GM19455 (cell line): ENCODE measurements at regions not wholly inside any gene's neighbourhood (a gene's known extent, or its start where the extent isn't known, plus 50 kb on each side); places are given as distances from the start of the nearest gene placed in this dataset.
"Not testable (repeated sequence)": the region's sequence is repeated elsewhere in the genome, so short reads cannot be mapped to it uniquely, and the experiment has no call there.

Experiments used
- ATAC-seq: cut with Tn5 transposase; IDR thresholded peaks from one replicate; pipeline ENCODE4 v1.9.1; 2021; ENCODE audit not compliant: unreplicated experiment

DNA sequence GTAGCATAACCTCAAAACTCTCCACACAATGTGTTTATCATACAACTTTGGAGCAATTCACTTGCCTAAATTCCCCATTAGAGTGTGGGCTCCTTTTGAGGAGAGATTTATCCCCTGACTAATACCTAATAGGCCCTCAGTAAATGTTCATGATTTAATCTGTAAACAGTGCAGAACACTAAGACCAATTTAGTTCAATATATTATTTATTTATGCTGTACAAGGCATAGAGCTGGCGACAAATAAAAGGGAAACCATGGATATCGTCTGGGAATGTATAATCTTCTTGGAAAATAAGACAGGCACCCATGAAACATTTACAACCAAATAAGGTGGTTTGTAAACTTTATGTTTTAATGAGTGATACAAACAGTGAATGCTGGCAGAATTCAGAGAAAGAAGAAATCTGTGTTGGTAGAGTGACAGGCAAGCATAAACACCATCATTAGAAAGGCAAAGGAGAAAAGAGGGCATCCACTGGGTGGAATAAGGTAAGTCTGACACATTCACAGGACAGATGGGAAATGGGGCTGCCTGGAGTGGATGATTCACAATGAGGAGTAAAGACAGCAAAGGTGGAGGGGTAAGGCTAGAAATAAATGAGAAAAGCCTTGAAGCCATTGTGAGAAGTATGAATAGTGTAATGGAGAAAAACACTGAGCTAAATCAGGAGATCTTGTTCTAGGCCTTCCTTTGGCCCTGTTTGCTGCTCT, 106.1 kb upstream of the MIR17HG start:
- ATAC-seq: no peak

DNA sequence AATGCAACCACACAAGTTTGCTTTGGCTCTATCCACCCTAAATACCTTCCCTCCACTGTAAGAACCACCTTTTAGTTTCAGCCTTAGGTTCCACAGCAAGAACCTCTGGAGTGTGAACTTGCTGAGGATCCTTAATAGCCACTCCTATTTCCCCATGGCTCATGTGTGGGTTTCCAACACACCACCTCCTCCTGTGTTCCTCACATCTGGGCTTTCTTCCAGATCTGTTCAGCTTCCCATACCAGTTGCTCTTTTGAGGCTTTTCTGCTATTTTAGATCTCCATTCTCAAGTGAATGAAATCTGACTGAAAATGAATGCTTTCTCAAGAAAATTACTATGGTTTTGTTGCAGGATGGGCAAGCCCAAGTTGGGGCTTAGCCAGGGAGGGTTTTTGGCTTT, 104.8 kb upstream of the MIR17HG start:
- ATAC-seq: no peak

DNA sequence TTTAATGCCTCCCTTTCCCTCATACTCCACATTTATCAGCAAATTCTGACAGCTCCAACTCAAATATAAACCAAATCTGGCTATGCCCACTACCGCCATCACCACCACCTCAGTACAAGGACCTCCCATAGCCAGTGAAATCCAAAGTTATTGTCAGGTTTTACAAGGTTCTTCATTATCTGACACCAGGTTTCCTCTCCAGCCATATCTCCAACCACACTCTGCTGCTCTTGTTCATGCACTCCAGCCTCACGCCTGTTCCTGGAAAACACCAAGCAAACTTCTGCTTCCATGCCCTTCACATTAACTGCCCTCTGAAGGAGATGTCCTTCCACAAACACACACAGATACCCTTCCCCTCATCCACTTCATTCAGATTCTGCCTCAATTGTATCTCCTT, 102.2 kb upstream of the MIR17HG start:
- no peak for ATAC-seq

DNA sequence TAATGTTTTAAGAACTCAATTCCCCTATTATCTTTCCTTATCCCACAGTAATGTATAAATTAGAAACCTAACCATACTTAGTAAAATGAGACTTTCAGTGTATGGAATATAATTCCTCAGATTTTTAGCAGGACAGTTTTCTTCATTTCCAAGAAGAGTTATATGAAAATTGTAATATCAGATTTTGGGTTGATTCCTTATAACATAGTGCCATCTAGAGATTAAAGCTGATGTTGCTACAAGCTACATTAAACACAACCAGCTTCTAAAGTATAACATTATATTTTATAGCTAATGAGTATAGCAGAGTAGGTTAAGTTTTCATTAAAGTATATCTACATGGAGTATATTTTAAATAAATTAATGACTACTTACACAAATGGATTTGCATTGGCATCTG, 99.7 kb upstream of the MIR17HG start:
- no peak for ATAC-seq

DNA sequence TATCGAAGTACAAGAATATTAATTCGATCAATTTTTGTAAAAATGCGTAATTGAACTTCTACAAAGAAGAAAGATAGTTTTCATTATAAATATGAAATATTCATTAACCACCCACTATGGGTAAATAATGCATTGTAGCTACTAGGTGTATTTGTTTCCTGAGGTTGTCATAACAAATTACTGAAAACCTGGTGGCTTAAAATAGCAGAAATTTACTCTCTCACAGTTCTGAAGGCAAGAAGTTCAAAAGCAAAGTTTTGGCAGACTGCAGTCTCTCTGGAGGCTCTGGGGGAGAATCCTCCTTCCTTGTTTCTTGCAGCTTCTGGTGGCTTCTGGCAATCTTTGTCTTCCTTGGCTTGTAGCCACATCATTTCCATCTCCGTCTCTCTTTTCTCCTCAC, 99.2 kb upstream of the MIR17HG start:
- no peak for ATAC-seq

DNA sequence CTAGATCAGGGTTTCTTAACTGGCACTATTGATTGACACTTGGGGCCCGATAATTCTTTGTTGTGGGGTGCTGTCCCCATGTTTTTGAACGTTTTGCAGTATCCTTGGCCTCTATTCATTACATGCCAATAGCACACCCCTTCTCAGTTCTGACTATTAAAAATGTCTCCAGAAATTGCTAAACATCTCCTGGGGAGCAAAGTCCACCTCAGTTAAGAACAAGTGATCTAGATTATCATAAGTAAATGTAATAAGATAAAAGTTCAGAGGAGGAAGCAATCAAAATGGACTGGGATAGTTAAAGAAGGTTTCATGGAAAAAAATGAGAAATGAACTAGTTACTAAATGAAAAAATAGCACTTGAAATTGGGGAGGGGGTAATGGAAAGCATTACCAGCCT, 98.1 kb upstream of the MIR17HG start:
- no peak for ATAC-seq

DNA sequence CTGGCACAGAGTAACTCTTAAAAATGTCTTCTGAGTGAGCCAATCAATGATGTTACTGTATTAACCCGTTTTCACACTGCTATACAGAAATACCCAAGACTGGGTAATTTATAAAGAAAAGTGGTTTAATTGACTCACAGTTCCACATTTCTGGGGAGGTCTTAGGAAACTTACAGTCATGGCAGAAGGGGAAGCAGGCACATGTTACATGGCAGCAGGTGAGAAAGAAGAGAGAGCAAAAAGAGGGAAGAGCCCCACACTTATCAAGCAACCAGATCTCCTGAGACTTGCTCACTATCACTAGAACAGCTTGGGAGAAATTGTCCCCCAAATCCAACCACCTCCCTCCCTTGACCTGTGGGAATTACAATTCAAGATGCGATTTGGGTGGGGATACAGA, 97.6 kb upstream of the MIR17HG start:
- ATAC-seq: no peak

DNA sequence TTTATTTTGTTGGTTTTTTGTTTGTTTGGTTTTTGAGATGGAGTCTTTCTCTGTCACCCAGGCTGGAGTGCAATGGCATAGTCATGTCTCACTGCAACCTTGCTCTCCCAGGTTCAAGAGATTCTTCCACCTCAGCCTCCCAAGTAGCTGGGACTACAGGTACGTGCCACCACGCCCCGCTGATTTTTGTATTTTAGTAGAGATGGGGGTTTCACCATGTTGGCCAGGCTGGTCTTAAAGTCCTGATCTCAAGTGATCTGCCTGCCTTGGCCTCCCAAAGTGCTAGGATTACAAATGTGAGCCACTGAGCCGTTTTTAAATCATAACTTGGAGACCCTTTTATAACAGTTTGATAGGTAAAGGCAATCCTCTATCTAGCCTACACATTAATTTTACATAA, 95.9 kb upstream of the MIR17HG start:
- ATAC-seq: not testable (repeated sequence)

DNA sequence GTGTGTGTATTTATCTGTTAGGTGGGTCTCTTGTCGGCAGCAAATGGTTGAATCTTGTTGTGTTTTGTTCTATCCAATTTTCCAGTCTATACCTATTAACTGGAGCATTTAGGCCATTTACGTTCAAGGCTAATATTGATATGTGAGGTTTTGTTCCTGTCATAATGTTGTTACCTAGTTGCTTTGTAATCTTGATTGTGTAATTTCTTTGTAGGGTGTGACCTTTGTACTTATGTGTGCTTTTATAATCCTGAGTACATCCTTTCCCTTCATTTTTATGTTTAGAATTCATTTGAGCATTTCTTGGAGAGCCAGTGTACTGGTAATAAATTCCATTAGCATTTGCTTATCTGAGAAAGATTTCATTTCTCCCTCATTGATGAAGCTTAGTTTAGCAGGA, 83.0 kb upstream of the MIR17HG start:
- no peak for ATAC-seq

DNA sequence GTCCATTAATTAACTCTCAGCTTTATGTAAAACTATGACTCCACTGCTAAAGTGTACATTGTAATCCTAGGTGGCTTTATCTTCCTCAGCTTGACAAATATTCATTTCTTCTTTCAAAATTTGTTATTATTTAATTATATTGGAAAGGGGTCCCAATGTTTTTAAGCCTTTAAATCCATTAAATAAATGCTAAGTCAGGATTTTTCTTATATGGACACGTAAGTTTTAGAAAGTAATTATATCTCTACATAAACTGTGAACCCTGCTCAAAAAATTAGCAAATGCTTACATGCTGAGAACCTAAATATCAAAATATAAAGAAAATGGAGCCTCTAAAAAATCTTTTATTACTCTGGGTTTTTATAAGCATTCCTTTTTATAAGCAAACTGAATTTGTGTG, 78.2 kb upstream of the MIR17HG start:
- no peak for ATAC-seq

DNA sequence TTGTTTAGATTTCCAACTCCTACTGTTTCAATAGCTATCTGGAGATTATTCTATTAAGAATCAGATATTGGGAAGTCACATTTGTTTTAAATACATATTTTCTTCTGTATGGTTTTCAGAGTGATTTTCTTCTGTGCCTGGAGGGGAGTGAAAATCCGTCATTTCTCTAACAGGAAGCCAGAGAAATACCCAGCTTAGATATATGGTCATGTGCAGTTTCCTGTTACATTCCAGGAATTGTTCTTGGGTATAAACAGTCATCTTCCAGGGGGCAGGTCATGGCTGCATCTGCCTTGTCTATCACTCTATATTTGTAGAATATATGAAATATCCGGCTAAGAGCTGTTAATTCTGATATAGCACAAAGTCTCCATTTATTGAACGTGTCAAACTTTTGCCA, 77.5 kb upstream of the MIR17HG start:
- no peak for ATAC-seq

DNA sequence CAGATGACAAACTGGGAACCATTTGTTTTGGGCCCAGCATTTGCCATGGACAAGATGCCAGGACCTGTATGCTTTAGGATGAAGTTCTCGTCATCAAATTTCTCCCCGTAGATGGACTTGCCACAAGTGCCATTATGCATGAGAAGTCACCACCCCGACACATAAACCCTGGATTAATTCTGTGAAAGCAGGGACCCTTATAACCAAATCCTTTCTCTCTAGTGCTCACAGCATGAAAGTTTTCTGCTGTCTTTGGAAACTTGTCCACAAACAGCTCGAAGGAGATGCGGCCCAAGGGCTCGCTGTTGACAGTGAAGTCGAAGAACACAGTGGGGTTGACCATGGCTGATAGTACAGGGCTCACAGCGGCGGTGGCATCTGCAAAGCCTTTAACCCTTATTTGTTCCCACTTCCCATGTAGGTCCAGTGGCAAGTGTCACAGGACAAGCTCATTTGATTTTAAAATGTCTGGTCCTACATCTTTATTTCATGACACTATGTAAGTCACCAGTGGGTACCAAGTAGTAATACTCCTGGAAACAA, 75.2 kb upstream of the MIR17HG start:
- ATAC-seq: no peak

DNA sequence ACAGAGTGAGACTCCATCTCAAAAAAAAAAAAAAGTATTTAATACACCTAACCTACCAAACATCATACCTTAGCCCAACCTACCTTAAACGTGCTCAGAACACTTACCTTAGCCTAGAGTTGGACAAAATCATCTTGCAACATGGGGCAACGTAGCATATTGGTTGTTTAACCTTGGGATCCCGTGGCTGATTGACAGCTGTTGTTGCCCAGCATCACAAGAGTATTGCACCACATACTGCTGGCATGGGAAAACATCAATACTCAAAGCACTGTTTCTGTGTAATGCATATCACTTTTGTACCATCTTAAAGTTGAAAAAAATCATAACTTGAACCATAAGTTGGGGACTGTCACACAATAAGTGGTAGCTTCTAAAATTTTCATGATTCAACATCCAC, 73.8 kb upstream of the MIR17HG start:
- ATAC-seq: no peak

DNA sequence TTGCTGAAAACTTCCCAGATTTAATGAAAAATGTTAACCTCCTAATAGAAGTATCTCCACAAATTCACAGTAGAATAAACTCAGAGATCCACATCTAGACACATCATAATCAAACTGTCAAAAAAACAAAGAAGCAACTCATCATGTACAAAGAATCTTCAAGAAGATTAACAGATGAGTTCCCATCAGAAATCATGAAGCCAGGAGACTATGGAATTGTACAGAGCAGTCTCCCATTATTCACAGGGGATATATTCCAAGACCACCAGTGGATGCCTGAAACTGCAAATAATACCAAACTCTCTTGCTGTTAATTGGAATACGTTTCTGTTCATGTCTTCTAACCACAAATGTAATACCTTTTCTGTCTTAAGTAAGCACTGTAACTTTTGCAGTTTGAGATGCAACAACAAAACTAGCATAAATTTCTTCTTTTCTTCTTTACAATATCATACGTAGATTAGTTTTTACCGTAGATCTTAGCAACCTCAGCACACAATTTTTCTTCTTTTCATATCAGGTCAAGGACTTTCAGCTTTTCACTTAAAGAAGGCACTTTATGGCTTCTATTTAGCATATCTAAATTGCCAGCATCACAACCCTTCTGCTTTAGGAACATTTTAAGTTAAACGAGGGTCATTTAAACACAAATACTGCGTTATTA, 70.3 kb upstream of the MIR17HG start:
- ATAC-seq: no peak

DNA sequence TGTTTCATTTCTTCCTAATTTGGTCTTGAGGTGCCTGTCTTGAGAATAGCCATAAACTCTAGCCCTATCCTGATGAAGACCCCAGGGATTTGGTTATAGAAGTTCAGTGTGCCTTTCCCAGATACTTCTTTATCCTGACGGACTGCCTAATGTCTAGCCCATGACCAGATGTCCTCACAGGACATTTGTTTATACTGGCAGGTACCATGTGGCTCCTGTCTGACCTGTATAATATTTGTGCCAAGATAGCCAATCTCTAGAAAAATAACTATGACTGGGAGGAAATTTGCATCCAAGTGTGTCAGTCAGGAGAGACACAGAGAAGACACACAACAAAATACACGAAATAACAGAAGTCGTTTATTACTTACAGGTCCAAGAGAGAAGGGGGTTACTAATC, 69.2 kb upstream of the MIR17HG start:
- no peak for ATAC-seq

DNA sequence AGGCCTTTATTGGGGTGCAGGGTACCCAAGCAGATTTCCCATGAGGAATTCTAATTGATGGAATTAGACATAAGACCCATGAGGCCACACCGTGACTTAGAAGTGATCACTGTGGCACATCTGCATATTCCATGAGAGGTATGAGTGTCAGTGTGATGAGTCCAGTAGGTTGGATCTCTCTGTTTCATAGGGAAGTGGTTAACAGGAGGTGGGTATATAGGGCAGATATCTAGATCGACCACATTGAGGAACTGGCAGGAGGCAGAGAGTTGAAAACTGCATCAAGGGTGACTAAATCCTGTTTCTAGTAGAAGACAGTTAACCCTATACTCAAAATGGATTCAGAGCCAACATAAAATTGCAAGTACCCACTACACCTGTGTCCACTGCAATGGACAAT, 68.6 kb upstream of the MIR17HG start:
- no peak for ATAC-seq

DNA sequence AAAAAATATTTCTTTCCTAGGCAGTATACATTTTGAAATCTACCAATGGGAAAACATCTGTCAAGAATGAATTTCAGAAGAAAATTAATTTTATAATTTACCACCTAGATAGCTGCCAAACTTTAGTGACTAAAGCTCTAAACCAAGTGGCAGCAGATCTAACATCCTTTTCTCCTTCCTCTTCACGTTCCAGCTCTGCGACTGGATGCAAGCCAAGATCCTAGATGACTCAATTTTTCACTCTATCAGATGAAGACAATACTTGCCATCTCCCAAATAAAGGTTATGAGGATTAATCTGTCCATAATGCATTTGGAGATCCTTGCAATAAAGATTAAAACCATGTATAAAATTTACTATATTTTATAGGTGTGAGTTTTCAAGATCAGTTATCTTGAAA, 66.7 kb upstream of the MIR17HG start:
- no peak for ATAC-seq

DNA sequence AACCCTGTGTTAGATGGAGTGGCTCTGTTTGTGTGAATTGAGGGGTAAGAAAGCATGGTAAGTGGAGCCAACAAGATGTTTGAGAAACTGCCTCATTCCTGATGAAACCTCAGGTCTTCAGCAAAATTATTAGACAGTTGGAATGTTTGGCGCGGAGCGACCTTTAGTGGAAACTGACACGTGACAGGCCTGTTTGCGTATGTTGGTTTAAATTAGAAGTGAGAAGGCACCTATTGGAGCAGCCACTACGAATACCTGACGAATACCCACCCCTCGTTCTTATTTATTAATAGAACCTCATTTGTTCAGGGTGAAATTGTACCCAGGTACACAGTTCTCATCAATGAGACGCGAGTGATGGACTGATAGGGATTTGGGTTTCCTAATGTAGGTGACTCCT, 63.2 kb upstream of the MIR17HG start:
- no peak for ATAC-seq

DNA sequence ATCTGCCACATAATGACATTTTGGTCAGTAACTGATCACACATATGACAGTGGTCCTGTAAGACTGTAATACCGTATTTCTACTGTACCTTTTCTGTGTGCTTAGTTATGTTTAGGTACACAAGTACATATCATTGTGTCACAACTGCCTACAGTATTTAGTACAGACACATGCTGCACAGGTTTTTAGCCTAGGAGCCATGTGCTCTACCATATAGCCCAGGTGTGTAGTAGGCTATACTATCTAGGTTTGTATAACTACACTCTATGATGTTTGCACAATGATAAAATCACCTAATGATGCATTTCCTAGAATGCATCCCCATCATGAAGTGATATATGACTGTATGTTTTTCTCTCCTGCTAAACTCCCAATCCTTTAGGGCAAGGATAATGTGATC, 61.2 kb upstream of the MIR17HG start:
- ATAC-seq: no peak

DNA sequence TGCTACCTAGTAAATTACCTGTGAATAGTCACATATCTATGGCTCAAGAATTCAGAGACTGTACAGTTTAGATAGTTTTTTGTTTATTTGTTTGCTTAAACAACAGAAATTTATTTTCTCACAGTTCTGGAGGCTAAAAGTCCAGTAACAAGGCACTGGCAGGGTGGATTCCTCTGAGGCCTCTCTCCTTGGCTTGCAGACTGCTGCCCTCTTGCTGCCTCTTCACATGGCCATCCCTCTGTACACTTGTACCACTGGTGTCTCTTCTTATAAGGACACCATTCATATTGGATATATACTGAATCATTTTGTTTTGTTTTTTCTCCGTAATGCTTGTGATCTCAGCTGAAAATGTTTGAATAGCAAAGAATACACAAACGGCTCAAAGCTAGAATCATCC, 56.4 kb upstream of the MIR17HG start:
- no peak for ATAC-seq

DNA sequence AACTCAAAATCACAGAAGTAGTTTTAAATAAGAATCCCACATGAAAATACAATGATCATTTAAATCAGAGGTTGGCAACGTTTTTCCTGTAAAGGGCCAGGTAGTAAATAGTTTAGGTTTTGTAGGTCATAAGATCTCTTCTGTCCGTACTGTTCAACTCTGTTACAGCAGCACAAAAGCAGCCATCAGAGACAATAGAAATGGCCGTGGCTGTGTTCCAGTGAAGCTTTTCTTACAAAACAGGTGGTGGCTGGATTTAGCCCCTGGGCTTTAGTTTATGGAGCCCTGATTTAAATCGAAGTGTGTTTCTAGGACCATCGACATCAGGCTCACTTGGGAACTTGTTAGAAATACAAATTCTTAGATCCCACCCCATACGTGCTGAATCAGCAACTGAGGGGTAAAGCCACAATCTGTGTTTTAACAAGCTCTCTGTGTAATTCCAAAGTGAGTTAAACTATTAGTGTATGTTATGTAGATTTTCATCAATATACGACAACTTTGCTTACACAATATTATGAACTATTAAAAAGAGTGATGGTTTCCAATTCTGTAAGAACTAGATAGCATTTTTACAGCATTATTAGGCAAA, 54.8 kb upstream of the MIR17HG start:
- ATAC-seq: no peak

DNA sequence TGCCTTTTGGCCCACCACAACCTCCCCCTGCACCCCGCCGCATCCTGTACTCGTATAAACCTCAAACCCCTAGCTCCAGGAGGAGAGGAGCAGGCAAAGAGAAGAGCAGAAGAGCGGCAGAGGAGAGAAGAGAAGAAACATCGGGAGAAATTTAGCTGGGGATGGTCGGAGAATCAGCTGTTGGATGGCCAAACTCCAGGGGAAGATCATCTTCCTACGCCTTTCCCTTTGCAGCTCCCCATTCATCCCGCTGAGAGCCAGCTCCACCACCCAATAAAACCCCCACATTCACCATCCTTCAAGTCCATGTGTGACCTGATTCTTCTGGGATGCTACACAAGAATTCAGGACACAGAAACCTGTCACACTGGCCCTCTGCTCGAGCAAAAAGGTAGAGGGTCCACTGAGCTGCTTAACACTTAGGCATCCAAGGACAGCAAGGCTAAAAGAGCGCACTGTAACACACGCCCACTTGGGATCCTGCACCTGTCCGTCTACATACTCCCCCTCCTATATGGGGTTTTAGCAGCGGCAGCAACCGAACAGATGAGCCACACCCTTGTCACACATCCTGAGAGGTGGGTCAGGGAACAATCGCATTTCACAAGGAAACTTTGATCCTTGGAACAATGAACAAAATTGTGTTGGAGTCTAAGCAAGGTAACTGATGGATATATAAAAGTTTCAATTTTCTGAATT, 51.6 kb upstream of the MIR17HG start:
- no peak for ATAC-seq
